NCI-H526 (cell line): ENCODE measurements at regions not wholly inside any gene's neighbourhood (a gene's known extent, or its start where the extent isn't known, plus 50 kb on each side); places are given as distances from the start of the nearest gene placed in this dataset.
A peak's percentile ranks its signal among the peaks of the same experiment; 100 is the strongest.
"Not testable (repeated sequence)": the region's sequence is repeated elsewhere in the genome, so short reads cannot be mapped to it uniquely, and the experiment has no call there.

Source experiments
- DNase-seq, 2 experiments: peaks; one replicate each; lab custom pipeline; 2025; lab: John Stamatoyannopoulos, UW

DNA sequence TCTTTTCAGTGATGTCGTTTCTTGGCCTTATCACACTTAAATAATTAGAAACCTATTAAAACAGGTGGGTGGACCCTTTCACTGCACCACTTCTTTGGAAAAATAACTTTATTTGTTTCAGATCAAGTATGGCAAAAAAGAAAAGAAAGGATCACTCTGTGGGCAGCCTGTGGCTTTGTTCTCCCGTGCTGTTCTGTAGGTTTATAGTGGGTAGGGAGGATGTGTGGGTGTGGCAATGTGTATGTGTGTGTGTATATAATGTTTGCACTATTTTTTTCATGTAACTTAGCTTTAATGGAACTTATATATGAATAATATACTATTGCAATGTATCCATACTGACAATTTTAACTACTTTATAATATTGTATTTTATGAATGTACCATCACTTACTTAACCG lies 85.9 kb downstream of the ACTBL2 start:
- DNase-seq: no peak

GRCh38 chr5:57394421-57395210 lies 88.0 kb downstream of the ACTBL2 start:
- DNase-seq: no peak

DNA sequence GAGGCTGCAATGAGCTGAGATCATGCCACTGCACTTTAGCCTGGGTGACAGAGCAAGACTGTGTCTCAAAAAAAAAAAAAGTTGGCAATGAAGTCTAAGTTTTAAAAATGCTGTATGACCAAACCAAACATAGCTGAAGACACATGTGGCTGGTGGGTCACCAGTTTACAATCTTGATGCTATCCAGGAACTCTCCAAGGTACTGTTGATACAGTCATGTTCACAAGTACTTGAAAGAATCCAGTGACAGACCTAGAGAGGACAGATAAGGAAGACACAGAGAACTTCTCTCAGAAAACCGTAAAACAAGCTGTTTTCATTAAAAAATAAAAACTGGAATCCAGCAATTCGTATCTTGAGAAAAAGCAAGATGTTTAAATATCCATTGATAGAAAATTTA lies 95.7 kb downstream of the ACTBL2 start:
- DNase-seq: no peak

GRCh38 chr5:57383093-57383861 lies 99.3 kb downstream of the ACTBL2 start:
- no peak for DNase-seq

GRCh38 chr5:57382655-57383054 lies 100.0 kb downstream of the ACTBL2 start:
- no peak for DNase-seq

DNA sequence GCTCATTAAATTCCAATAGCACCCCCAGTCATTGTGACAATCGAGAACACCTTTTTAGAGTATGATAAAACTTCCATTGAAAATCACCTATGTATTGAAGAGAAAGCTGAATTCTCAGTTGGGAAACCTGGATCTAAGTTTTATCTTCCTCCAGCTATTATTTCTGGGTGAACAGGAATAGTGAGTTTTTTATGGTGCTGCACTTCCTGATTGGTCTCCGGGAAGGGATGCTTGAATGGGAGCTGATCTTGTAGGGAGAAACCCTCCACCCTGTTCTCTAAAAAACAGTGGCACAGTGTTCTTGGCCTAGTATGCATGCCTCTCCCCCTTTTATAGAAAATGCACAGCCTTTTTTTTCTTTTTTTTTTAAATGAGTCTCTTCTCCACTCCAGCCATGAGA lies 112.2 kb downstream of the ACTBL2 start:
- DNase-seq: no peak

GRCh38 chr5:57368010-57368409 lies 114.6 kb downstream of the ACTBL2 start:
- no peak for DNase-seq

DNA sequence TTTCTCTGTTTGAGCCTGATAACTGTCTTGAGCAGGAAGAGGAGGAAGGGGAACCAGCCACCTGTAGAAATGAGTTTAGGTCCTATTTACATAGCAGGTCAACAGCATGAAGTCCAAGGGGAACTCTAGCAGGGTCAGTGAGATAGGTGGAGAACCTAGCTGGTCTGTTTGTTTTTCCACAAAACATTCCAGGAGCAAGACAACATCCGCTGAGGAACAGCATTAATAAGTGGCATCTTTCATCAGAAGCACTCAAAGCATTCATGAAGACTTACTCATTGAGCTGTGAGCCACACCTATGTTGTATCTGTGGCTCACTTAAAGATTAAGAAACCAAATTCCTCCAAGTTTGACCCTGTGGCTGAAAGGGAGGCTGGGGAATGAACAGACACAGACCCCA lies 115.9 kb downstream of the ACTBL2 start:
- DNase-seq: no peak

DNA sequence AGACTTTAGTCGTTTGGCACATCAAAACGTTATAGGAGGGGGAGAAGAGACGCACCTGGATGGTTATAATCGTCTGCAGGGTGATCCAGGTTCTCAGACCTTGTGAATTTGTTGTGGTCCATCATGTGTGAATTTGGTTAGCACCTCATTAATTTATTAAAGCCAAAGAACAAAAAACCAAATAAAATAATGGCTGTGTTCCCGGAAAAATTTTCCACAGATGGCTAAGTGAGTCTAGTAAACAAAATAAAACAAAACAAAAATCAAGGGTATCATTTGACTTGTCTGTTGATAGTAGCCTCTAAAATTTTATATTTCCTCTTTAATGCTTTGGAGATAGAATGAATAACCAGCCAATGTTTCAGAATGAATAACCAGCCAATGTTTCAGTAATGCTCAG lies 119.7 kb downstream of the ACTBL2 start:
- DNase-seq: no peak

DNA sequence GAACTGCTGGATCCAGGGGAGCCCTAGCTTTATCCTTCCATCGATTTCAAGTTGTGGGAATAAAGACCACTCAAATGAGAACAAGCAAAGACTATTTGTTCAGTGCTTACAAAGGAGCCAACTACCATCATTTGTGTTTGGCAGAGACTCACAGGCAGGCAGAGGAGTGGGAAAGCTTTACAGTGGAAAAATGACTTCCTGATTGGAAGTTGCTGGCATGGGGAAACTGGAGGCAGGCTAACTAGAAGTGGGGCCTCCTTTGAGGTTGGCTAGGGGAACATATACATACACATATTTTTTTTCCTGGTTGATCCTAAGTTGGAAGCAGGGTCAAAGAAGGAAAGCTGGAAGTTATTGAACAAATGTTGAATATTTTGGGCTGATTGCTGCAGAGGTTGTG lies 121.7 kb downstream of the ACTBL2 start:
- no peak for DNase-seq

GRCh38 chr5:57358796-57359592 lies 123.6 kb downstream of the ACTBL2 start:
- no peak for DNase-seq

DNA sequence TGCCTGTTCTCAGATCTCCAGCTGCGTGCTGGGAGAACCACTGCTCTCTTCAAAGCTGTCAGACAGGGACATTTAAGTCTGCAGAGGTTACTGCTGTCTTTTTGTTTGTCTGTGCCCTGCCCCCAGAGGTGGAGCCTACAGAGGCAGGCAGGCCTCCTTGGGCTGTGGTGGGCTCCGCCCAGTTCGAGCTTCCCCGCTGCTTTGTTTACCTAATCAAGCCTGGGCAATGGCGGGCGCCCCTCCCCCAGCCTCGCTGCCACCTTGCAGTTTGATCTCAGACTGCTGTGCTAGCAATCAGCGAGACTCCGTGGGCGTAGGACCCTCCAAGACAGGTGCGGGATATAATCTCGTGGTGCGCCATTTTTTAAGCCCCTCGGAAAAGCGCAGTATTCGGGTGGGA lies 125.8 kb downstream of the ACTBL2 start:
- not testable (repeated sequence) for DNase-seq

- no peak for DNase-seq
These were observed 133.4 kb downstream of the ACTBL2 start for GRCh38 chr5:57349214-57349613.

DNA sequence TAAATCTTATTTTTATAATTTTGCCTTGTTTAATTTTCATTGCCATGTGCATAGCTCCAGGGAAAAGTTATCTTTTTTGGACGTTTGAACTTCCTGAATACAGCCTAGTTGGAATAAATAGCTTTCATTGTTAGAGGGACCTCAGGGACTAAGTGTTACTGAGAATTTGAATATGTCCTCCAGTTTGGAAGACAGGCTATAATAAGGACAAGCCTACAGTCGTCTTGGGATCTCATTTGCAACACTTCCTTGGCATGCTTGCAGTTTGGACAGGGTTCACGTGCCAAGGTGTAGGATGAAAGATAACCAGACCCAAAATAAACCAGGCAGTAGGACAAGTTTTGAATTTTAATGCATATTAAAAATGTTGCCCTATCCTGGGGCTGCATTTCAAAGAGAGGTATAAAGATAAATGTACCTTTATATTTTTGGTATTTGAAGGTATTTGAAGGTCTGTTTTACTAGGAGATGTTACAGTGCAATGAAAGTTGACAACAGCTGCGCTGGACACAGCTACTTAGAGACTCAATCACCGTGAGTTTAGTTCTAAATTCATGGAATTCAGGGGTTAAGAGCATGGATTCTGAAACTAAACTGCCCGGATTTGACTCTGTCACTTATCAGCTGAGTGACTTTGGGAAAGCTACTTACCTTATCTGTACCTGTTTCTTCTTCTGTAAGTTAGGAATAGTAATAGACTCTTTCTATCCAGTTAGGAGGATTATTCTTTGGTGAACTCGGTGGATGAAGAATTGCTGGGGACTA lies 134.1 kb downstream of the ACTBL2 start:
- DNase-seq: no peak

GRCh38 chr5:57346328-57346727 lies 136.3 kb downstream of the ACTBL2 start:
- no peak for DNase-seq

GRCh38 chr5:57341380-57341979 lies 141.1 kb downstream of the ACTBL2 start:
- no peak for DNase-seq

DNA sequence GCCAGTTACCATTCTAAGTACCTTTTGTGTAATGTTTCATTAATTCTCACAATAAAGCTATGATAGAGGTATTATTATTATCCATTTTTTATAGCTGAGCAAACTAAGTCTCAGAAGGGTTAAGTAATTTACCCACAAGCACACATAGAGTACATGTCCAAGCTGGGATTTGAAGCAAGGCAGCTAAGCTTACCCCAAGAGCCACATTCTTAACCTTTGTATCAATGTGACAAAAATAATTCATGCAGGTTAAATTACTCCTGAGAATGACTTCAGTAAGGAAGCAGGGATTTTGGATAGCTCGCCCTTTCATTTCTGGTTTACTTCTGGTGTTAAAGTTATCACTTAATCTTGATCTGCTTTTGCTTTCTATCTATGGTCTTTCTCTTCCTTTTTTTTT lies 141.9 kb downstream of the ACTBL2 start:
- DNase-seq: no peak

- DNase-seq: no peak
These were observed 143.1 kb downstream of the ACTBL2 start for GRCh38 chr5:57339521-57339920.

- DNase-seq: no peak
These were observed 143.7 kb downstream of the ACTBL2 start for GRCh38 chr5:57338868-57339340.

DNA sequence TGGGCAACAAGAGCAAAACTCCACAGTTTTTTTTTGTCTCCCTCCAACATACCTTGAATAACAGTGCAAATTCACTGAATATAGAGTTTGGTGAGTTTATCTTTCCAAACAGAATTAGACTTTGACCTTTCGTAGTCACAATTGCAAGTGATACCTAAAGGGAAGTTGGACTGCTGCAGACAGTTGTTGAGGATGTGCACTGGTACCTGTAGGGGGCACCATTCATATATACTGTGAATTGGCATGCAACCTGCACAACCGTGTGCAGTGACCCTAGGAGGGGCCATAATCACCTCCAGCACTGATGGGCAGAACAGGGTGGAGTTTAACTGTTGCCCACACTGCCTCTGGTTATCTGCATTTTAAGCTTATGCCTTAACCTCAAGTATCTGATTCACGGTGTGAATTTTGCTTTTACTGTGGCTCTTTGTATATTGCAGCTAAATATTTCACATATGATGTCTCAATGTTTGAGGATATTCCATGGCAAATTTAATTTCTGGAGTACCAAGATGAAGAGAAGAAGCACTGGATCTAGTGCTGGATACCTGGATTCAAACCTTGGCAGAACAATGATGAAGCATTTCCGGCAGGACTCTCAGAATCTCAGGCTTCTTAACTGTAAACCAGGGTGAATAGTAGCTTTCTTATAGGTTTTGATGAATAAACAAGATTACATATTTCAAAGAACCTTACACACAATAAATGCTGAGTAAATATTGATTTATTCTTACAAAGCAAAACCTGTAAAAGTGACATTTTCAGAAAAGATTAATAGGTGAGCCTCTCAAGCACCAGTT lies 144.3 kb downstream of the ACTBL2 start:
- peak in 1 of 2 experiments; percentile 23 for DNase-seq
